DLD1 (cell line): ENCODE measurements at regions not wholly inside any gene's neighbourhood (a gene's known extent, or its start where the extent isn't known, plus 50 kb on each side); places are given as distances from the start of the nearest gene placed in this dataset.

ENCODE experiments used
- in situ Hi-C: cut with HindIII; loops from 2 replicates; pipeline ENCODE4 v1.10.0; 2017; ENCODE audit warnings: low sequenced_read_pairs

GRCh38 chr15:39358441-39359041, 222.3 kb upstream of the THBS1 start:
- in situ Hi-C loops = no loop called here

DNA sequence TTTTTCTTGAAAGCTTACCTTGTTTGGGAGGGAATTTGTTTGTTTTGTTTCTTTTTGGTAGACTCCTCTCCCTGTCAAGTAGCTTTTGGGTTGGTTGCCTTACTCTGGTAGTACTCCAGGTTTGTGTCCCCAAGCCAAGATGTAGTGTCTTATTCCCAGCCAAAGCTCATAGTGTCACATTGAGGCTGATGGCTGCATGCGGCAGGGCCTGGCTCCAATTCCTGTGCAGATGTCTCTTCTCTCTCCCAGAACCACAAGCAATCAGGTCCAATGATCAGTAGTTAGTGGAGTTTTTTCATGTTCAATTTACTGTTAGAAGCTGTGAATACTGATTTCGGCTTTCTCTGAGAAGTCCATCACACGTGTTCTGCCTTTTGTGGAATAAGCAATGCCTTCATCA, 221.1 kb upstream of the THBS1 start:
- in situ Hi-C loops = no loop called here

DNA sequence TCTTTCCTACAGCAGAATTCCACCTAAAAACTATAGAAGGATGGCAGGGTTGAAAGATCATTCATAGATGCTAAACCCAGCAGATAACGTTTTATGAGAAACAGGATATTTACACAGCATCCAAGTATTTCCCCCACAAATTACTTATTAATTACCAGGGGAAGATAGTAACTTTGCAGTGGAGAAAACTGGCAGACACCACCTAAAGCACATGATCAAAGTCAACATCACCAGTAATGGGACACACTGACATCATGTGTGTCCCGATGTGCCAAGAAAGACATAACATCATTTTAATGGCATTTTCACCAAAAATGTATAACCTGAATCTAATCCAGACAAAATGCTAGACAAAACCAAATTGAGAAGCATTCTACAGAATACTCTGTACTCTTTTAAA, 220.4 kb upstream of the THBS1 start:
- in situ Hi-C loops = no loop called here

DNA sequence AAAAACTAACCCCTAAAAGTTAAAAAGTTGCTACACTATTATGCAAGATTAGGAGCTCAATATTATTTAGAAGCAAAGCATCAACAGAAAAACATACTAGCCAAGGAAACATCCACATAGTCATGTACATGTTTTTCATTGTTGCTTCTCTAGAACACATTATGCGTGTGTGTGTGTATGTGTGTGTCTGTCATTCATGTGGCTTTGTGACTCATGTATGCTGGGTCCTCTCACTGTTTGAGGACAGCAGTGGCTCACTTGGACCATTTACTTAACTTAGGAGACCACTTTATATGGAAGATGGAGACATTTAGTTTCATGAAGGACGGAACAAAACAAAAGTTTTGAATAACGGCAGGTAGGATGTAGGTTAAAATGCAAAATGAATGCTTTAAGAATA, 219.4 kb upstream of the THBS1 start:
- in situ Hi-C loops = no loop called here

GRCh38 chr15:39362821-39363561, 217.9 kb upstream of the THBS1 start:
- in situ Hi-C loops = no loop called here

GRCh38 chr15:39363761-39364586, 216.9 kb upstream of the THBS1 start:
- in situ Hi-C loops = no loop called here

- in situ Hi-C loops = no loop called here
Observed at GRCh38 chr15:39364721-39365120, 216.2 kb upstream of the THBS1 start.

DNA sequence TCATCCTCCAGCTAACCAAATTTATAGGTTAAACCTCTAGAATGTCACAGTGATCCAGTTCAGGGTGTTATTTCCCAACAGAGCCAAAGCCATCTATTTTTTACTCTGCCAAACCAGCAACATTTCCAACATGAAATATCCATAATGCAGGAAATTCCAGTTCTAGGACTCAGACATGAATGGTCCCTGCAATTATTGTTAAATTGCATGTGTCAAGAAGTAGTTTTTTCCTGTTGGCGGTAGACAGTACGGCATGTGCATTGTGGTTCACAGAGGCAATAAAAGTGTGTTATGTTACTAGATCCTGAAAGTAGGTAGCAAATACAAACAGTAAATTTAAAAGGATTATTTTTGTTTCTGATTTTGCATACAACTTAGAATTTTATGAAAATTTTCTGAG, 215.7 kb upstream of the THBS1 start:
- in situ Hi-C loops = no loop called here

- in situ Hi-C loops = no loop called here
Observed at GRCh38 chr15:39365873-39366272, 215.0 kb upstream of the THBS1 start.

DNA sequence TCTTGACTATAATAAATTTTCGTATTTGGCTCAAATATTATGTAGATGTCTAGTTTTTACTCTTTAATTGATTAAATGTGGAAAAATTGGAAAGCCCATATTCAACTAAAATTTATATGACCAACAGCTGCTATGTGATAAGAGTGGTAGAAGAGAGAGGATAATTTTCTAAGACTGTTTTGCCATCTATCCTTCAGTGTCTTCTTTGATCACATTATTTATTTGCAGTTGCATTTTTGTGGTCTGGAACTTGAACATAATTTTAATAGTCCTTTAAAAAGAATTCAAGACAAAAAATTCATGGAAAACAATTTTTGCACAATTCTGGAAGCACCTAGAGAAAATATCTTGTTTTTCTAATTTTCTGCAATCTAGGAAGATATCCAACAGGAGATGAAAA, 213.3 kb upstream of the THBS1 start:
- in situ Hi-C loops = no loop called here

- in situ Hi-C loops = no loop called here
Observed at GRCh38 chr15:39369768-39370167, 211.1 kb upstream of the THBS1 start.

DNA sequence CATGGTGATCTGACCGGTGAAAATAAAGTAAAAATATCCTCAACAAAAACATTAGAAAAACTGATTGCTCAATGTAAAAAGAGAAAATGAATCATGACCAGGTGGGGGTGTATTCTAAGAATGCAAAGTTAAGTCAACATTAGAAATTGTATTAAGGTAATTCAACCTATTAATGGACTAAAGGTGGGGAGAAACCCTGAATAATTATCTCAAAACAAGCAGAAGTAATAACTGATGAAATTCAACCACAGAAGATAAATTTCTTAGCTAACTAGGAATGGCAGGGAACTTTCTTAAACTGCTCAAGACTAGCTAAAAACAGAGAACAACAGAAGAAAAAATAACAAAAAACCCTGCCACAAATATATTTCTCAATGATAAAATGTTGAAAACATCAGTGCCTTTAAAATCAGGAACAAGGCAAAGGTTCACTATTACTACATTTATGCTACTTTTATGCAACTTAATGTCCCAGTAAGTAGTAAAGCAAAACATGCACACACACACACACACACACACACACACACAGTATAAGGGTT, 204.4 kb upstream of the THBS1 start:
- in situ Hi-C loops = no loop called here

GRCh38 chr15:39381517-39381916, 199.4 kb upstream of the THBS1 start:
- in situ Hi-C loops = no loop called here

GRCh38 chr15:39388118-39388517, 192.8 kb upstream of the THBS1 start:
- in situ Hi-C loops = no loop called here

DNA sequence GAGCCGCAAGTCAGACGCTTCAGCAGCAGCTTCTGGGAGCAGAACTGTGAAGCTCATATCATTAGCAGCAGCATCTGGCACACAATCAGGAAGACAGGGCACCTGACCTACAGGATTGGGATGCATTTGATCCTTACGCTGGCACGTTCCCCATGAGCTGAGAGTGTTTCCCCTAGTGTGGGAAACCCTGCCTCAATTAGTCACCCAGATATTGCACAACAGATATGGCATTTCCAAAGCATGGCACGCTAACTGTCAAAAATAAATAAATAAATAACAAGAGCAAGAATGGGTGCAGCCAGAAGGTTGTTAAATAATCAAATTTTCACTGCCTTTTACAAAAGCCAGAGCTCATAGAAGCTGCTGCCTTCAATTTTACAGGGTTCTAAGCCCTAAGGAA, 189.6 kb upstream of the THBS1 start:
- in situ Hi-C loops = no loop called here

GRCh38 chr15:39392469-39393047, 188.3 kb upstream of the THBS1 start:
- in situ Hi-C loops = no loop called here

- in situ Hi-C loops = no loop called here
Observed at GRCh38 chr15:39393575-39394335, 187.1 kb upstream of the THBS1 start.

- in situ Hi-C loops = no loop called here
Observed at GRCh38 chr15:39394496-39394895, 186.4 kb upstream of the THBS1 start.

GRCh38 chr15:39396979-39397615, 183.8 kb upstream of the THBS1 start:
- in situ Hi-C loops = no loop called here

DNA sequence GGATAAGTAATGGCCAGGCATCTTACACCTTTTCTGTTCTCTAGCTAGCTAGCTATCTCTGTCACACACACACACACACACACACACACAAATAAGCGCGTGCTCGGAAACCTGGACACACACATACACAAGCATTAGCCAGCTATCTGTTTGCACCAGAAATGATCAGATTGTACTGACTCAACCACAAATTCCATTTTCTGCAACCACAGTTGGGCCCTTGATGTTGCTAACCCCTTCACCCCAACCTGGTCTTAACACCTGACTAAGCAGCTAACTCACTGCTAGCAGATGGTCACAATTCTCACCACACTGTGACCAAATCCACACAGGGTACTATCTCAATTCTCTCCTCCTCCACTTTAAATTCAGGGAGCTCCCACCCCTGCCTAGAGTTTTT, 183.0 kb upstream of the THBS1 start:
- in situ Hi-C loops = no loop called here
